Neuronal stem cell (in vitro differentiated cells): ENCODE measurements at regions not wholly inside any gene's neighbourhood (a gene's known extent, or its start where the extent isn't known, plus 50 kb on each side); places are given as distances from the start of the nearest gene placed in this dataset.

Experiments used
- DNase-seq: peaks from one replicate; pipeline ENCODE4 v3.0.0-alpha.2; 2013; ENCODE audit warnings: low spot score
- H2AFZ ChIP-seq: one replicate; pipeline ENCODE4 v1.6.1; 2013; ENCODE audit warnings: mild to moderate bottlenecking, low read length, inconsistent platforms
- H2AK5ac ChIP-seq: 2 replicates; pipeline ENCODE4 v1.6.1; 2013; ENCODE audit warnings: low read depth, mild to moderate bottlenecking, inconsistent platforms, low read length, moderate library complexity, mixed read lengths
- H2BK120ac ChIP-seq: 2 replicates; pipeline ENCODE4 v1.6.1; 2013; ENCODE audit warnings: low read depth, mild to moderate bottlenecking, inconsistent platforms, low read length, moderate library complexity, mixed read lengths
- H2BK12ac ChIP-seq: one replicate; pipeline ENCODE4 v1.6.1; 2013; ENCODE audit warnings: low read length, inconsistent platforms
- H2BK15ac ChIP-seq: 2 replicates; pipeline ENCODE4 v1.6.1; 2013; ENCODE audit warnings: mild to moderate bottlenecking, low read length, inconsistent platforms, mixed read lengths
- H2BK5ac ChIP-seq: one replicate; pipeline ENCODE4 v1.6.1; 2013; ENCODE audit warnings: inconsistent platforms, mild to moderate bottlenecking, low read length, moderate library complexity
- H3K14ac ChIP-seq: one replicate; pipeline ENCODE4 v1.6.1; 2013; ENCODE audit warnings: low read length, inconsistent platforms
- H3K18ac ChIP-seq: 2 replicates; pipeline ENCODE4 v1.6.1; 2013; ENCODE audit warnings: low read length, inconsistent platforms
- H3K23ac ChIP-seq: 2 replicates; pipeline ENCODE4 v1.6.1; 2013; ENCODE audit warnings: low read depth, mild to moderate bottlenecking, mixed read lengths, low read length, inconsistent platforms; ENCODE audit not compliant: poor library complexity
- H3K27ac ChIP-seq: replicated peaks from 3 replicates; pipeline ENCODE4 v1.5.1; 2013; ENCODE audit warnings: low read length, inconsistent platforms
- H3K27me3 ChIP-seq, 3 experiments: 2 replicates each; pipeline ENCODE4 v1.6.1; 2013; ENCODE audit warnings: low read length in 3 of 3, mild to moderate bottlenecking in 2 of 3, inconsistent platforms in 1 of 3, low read depth in 1 of 3, mixed read lengths in 1 of 3, moderate library complexity in 1 of 3; ENCODE audit not compliant: control insufficient read depth in 3 of 3, insufficient read depth in 3 of 3
- H3K36me3 ChIP-seq, 2 donors: replicated peaks in 1 of 2; 2 replicates each; pipeline ENCODE4 v1.6.1; 2013; ENCODE audit warnings: low read length in 2 of 2; ENCODE audit not compliant: control insufficient read depth in 2 of 2, insufficient read depth in 2 of 2
- H3K4ac ChIP-seq: 2 replicates; pipeline ENCODE4 v1.6.1; 2013; ENCODE audit warnings: inconsistent platforms, mild to moderate bottlenecking, low read length, moderate library complexity
- H3K4me1 ChIP-seq, 2 donors: 1 replicate in 1 of 2; 2 replicates in 1 of 2; pipeline ENCODE4 v1.6.1; 2013; ENCODE audit warnings: low read length in 2 of 2, low read depth in 1 of 2; ENCODE audit not compliant: control insufficient read depth in 2 of 2, insufficient read depth in 1 of 2
- H3K4me2 ChIP-seq: one replicate; pipeline ENCODE4 v1.6.1; 2013; ENCODE audit warnings: mild to moderate bottlenecking, low read length, inconsistent platforms; ENCODE audit not compliant: insufficient read depth, poor library complexity, severe bottlenecking
- H3K4me3 ChIP-seq, 2 donors: 2 replicates each; pipeline ENCODE4 v1.5.1; 2013; ENCODE audit warnings: low read length in 2 of 2, mild to moderate bottlenecking in 2 of 2, inconsistent platforms in 1 of 2, moderate library complexity in 1 of 2
- H3K79me1 ChIP-seq: one replicate; pipeline ENCODE4 v1.6.1; 2013; ENCODE audit warnings: low read depth, mild to moderate bottlenecking, inconsistent platforms, low read length, moderate library complexity
- H3K9ac ChIP-seq: one replicate; pipeline ENCODE4 v1.6.1; 2013; ENCODE audit warnings: mild to moderate bottlenecking, low read depth, low read length, inconsistent platforms; ENCODE audit not compliant: poor library complexity
- H3K9me3 ChIP-seq, 2 donors: replicated peaks in 1 of 2; 2 replicates each; pipeline versions ENCODE3 to v1.6.1; 2013; ENCODE audit warnings: low read length in 2 of 2, mild to moderate bottlenecking in 2 of 2, inconsistent platforms in 1 of 2, low read depth in 1 of 2, mixed read lengths in 1 of 2, moderate library complexity in 1 of 2; ENCODE audit not compliant: control insufficient read depth in 2 of 2, insufficient read depth in 1 of 2
- H4K8ac ChIP-seq: one replicate; pipeline ENCODE4 v1.6.1; 2013; ENCODE audit warnings: low read depth, mild to moderate bottlenecking, inconsistent platforms, low read length, moderate library complexity
- H4K91ac ChIP-seq: one replicate; pipeline ENCODE4 v1.6.1; 2013; ENCODE audit warnings: low read length, low read depth, mild to moderate bottlenecking, inconsistent platforms; ENCODE audit not compliant: poor library complexity
- WGBS, 2 donors: extraction: QIAGEN DNeasy Blood & Tissue Kit; methylation state at CpG; one replicate each; pipeline ENCODE4 v1.1.7; 2013; ENCODE audit warnings: missing lambda C conversion rate in 2 of 2, mixed read lengths in 1 of 2; ENCODE audit not compliant: insufficient read length in 2 of 2, insufficient replicate concordance in 1 of 2; ENCODE audit errors: extremely low coverage in 2 of 2; 5-methylcytosine and 5-hydroxymethylcytosine counted together

DNA sequence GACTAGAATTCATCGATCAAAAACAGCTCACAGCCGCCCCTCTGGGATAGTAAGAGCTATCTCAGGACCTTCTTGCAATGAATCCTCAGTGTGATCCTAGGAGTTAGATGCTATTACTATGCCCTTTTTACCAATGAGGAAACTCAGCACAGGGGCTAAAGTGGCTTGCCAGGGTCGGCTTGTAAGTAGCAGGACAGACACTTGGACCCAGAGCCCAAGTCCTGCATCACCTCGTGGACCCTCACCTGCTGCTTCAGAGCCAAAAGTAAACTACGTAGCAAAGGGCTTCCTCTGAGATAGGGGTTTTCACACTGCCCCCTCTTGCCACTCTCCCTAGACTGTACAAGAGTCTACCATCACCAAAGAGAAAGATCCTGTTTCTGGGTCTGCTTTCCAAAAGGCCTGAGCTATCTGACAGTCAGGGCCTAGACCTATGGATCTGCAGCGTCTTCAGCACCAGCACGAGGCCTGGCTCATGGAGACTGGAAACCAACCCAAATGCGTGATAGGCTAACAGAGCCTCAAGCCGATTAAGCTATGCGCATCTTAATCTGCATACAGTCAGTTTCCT is 172.3 kb downstream of the ANKRD60 start:
- H3K4ac ChIP-seq, result no peak overlapping the region
- no peak overlapping the region for H3K18ac ChIP-seq
- H3K4me1 ChIP-seq, result peaks cover 0 to 10% of the 10 kb centered on the region in 2 donors
- no peak overlapping the region for H2BK15ac ChIP-seq
- H2BK12ac ChIP-seq, result no peak overlapping the region
- no peak overlapping the region for H3K27ac ChIP-seq
- no peak overlapping the region for H4K8ac ChIP-seq
- no peak overlapping the region for H3K23ac ChIP-seq
- no peaks in the 10 kb centered on the region for H3K36me3 ChIP-seq
- no peak overlapping the region for H3K4me3 ChIP-seq
- no peak overlapping the region for H2BK5ac ChIP-seq
- H3K9ac ChIP-seq, result no peak overlapping the region
- no CpG with 5 or more reads among the region's 10 CpGs for WGBS, 2 donors
- no peak for DNase-seq
- no peaks in the 10 kb centered on the region for H3K79me1 ChIP-seq
- H3K4me2 ChIP-seq, result no peak overlapping the region
- no peaks in the 10 kb centered on the region for H3K27me3 ChIP-seq
- no peak overlapping the region for H3K14ac ChIP-seq
- H2BK120ac ChIP-seq, result no peak overlapping the region
- H2AK5ac ChIP-seq, result no peak overlapping the region
- no peak overlapping the region for H2AFZ ChIP-seq
- no peak overlapping the region for H4K91ac ChIP-seq
- no peaks in the 10 kb centered on the region for H3K9me3 ChIP-seq

DNA sequence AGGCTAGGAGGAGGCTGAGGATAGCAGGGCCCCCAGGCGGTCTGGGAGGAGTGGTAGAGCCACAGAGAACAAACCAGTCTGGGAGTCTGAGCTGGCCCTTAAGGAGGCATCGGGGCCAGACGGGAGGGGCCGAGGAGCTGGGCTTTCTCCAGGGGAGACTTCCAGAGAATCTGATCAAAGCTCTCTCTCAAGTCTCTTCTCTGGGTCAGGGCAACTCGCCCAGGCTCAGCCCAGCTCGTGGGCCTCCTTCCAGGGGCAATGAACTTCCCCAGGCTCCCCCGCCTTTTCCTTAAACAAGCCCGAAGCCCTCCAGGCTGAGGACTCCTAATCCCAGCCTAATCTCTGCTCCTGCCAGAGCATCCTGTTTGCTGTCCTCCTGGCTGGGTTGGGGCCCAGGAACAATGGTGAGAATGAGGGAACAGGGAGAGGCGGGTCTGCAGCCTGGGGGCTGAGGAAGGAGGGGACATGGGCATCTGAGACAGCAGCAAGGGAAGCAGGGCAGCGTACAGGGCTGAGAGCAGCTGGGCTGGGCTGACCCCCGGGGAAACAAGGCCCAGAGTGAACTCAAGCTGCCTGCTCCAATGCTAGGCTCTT is 173.6 kb downstream of the ANKRD60 start:
- H3K23ac ChIP-seq, result no peak overlapping the region
- peak; percentile 30 for DNase-seq
- no peaks in the 10 kb centered on the region for H3K27me3 ChIP-seq
- no peak overlapping the region for H2AFZ ChIP-seq
- no peaks in the 10 kb centered on the region for H3K36me3 ChIP-seq
- H3K4me3 ChIP-seq, result no peak overlapping the region
- no peaks in the 10 kb centered on the region for H3K9me3 ChIP-seq
- no peak overlapping the region for H3K4me2 ChIP-seq
- H2BK5ac ChIP-seq, result no peak overlapping the region
- H3K14ac ChIP-seq, result no peak overlapping the region
- H3K4me1 ChIP-seq, result peaks cover 0 to 10% of the 10 kb centered on the region in 2 donors
- H3K4ac ChIP-seq, result no peak overlapping the region
- no peak overlapping the region for H2BK120ac ChIP-seq
- no peak overlapping the region for H4K8ac ChIP-seq
- H2BK15ac ChIP-seq, result no peak overlapping the region
- H3K79me1 ChIP-seq, result no peaks in the 10 kb centered on the region
- H3K9ac ChIP-seq, result peak overlapping the region; percentile 13
- no peak overlapping the region for H3K27ac ChIP-seq
- no peak overlapping the region for H4K91ac ChIP-seq
- no CpG with 5 or more reads among the region's 11 CpGs for WGBS, 2 donors
- H2AK5ac ChIP-seq, result no peak overlapping the region
- peak overlapping the region; percentile 65 for H2BK12ac ChIP-seq
- H3K18ac ChIP-seq, result peak overlapping the region; percentile 46

- H2BK120ac ChIP-seq, result no peak overlapping the region
- no peak overlapping the region for H2AFZ ChIP-seq
- H3K18ac ChIP-seq, result peak overlapping the region; percentile 46
- no peaks in the 10 kb centered on the region for H3K36me3 ChIP-seq
- H3K4me2 ChIP-seq, result no peak overlapping the region
- DNase-seq, result no peak
- H3K27me3 ChIP-seq, result no peaks in the 10 kb centered on the region
- H3K14ac ChIP-seq, result no peak overlapping the region
- no peak overlapping the region for H2AK5ac ChIP-seq
- no peak overlapping the region for H4K91ac ChIP-seq
- no peak overlapping the region for H2BK15ac ChIP-seq
- H3K4ac ChIP-seq, result no peak overlapping the region
- H3K9ac ChIP-seq, result no peak overlapping the region
- H3K79me1 ChIP-seq, result no peaks in the 10 kb centered on the region
- no CpG with 5 or more reads among the region's 6 CpGs for WGBS, 2 donors
- H2BK5ac ChIP-seq, result no peak overlapping the region
- no peak overlapping the region for H3K23ac ChIP-seq
- H3K4me3 ChIP-seq, result no peak overlapping the region
- H2BK12ac ChIP-seq, result peak overlapping the region; percentile 65
- no peak overlapping the region for H4K8ac ChIP-seq
- H3K27ac ChIP-seq, result no peak overlapping the region
- H3K9me3 ChIP-seq, result no peaks in the 10 kb centered on the region
- H3K4me1 ChIP-seq, result peaks cover 0 to 10% of the 10 kb centered on the region in 2 donors
These were observed 174.2 kb downstream of the ANKRD60 start for GRCh38 chr20:58054082-58054779.

- Histone ChIP-seq H3K4me3 (no peak overlapping the region), H3K4me2 (no peak overlapping the region), H3K23ac (no peak overlapping the region), H2AK5ac (no peak overlapping the region), H3K14ac (no peak overlapping the region), H3K27ac (no peak overlapping the region), H2BK12ac (no peak overlapping the region), H2AFZ (no peak overlapping the region), H3K36me3 (no peaks in the 10 kb centered on the region), H3K27me3 (no peaks in the 10 kb centered on the region), H2BK15ac (no peak overlapping the region), H4K91ac (no peak overlapping the region), H3K4ac (no peak overlapping the region), H2BK5ac (no peak overlapping the region), H3K79me1 (no peaks in the 10 kb centered on the region), H3K9me3 (no peaks in the 10 kb centered on the region), H2BK120ac (no peak overlapping the region), H3K9ac (no peak overlapping the region), H4K8ac (no peak overlapping the region), H3K18ac (peak overlapping the region; percentile 33), H3K4me1 (peaks cover 0 to 10% of the 10 kb centered on the region in 2 donors)
- no CpG with 5 or more reads among the region's 10 CpGs for WGBS, 2 donors
- DNase-seq, result no peak
These were observed 174.9 kb downstream of the ANKRD60 start for GRCh38 chr20:58053391-58054055.
